Hepatocyte (in vitro differentiated cells): ENCODE measurements at regions not wholly inside any gene's neighbourhood (a gene's known extent, or its start where the extent isn't known, plus 50 kb on each side); places are given as distances from the start of the nearest gene placed in this dataset.

Source experiments
- DNase-seq: peaks from one replicate; pipeline ENCODE4 v3.0.0-alpha.2; 2016; ENCODE audit warnings: low spot score
- H2AFZ ChIP-seq: fragments of 200-600 bp; sonication (generic); 2 replicates; pipeline ENCODE4 v1.6.0; 2016; ENCODE audit warnings: antibody characterized with exemption, mild to moderate bottlenecking
- H3K27ac ChIP-seq: fragments of 200-600 bp; sonication (generic); 2 replicates; pipeline ENCODE4 v1.5.1; 2016; ENCODE audit warnings: mild to moderate bottlenecking
- H3K27me3 ChIP-seq: fragments of 200-600 bp; sonication (generic); 2 replicates; pipeline ENCODE4 v1.6.1; 2016
- H3K36me3 ChIP-seq: fragments of 200-600 bp; sonication (generic); replicated peaks from 2 replicates; pipeline ENCODE4 v1.5.1; 2016; ENCODE audit warnings: low read depth; ENCODE audit not compliant: insufficient read depth
- H3K4me1 ChIP-seq: fragments of 200-600 bp; sonication (generic); 2 replicates; pipeline ENCODE4 v1.5.1; 2016; ENCODE audit warnings: mild to moderate bottlenecking, moderate library complexity; ENCODE audit not compliant: insufficient read depth
- H3K4me2 ChIP-seq: fragments of 200-600 bp; sonication (generic); 2 replicates; pipeline ENCODE4 v1.6.0; 2016
- H3K4me3 ChIP-seq: fragments of 200-600 bp; sonication (generic); 2 replicates; pipeline ENCODE4 v1.5.1; 2016; ENCODE audit warnings: mild to moderate bottlenecking
- H3K79me2 ChIP-seq: fragments of 200-600 bp; sonication (generic); 2 replicates; pipeline ENCODE4 v1.6.0; 2017; ENCODE audit warnings: mild to moderate bottlenecking
- H3K9me2 ChIP-seq: fragments of 200-600 bp; sonication (generic); replicated peaks from 2 replicates; pipeline ENCODE4 v1.6.0; 2017; ENCODE audit warnings: mild to moderate bottlenecking; ENCODE audit not compliant: insufficient read depth
- H3K9me3 ChIP-seq: fragments of 200-600 bp; sonication (generic); 2 replicates; pipeline ENCODE4 v1.5.1; 2016; ENCODE audit warnings: low read depth, mild to moderate bottlenecking
- H4K20me1 ChIP-seq: fragments of 200-600 bp; sonication (generic); 2 replicates; pipeline ENCODE4 v1.6.0; 2016; ENCODE audit warnings: mild to moderate bottlenecking; ENCODE audit not compliant: insufficient read depth, poor library complexity, severe bottlenecking
- CTCF ChIP-seq: fragments of 200-600 bp; sonication (generic); IDR thresholded peaks from 2 replicates; pipeline ENCODE4 v1.5.1; 2016; ENCODE audit warnings: antibody characterized with exemption, mild to moderate bottlenecking; ENCODE audit not compliant: poor library complexity
- EZH2 ChIP-seq: fragments of 200-600 bp; sonication (generic); IDR thresholded peaks from 2 replicates; pipeline ENCODE4 v1.6.1; 2016; ENCODE audit warnings: antibody characterized with exemption, mild to moderate bottlenecking, borderline replicate concordance
- EZH2phosphoT487 ChIP-seq: fragments of 200-600 bp; sonication (generic); IDR thresholded peaks from one replicate; pipeline ENCODE4 v1.6.1; 2018; ENCODE audit warnings: antibody characterized with exemption, mild to moderate bottlenecking, low read depth, moderate library complexity; ENCODE audit not compliant: unreplicated experiment, severe bottlenecking
- WGBS: methylation state at CpG from one replicate; pipeline ENCODE4 v1.1.6; 2016; ENCODE audit warnings: low lambda C conversion rate; ENCODE audit errors: missing lambda C conversion rate; 5-methylcytosine and 5-hydroxymethylcytosine counted together

- Histone ChIP-seq H3K79me2 (no peaks in the 10 kb centered on the region), H3K27me3 (no peaks in the 10 kb centered on the region), H3K4me1 (peaks cover 37% of the 10 kb centered on the region), H4K20me1 (no peaks in the 10 kb centered on the region), H3K4me3 (no peak overlapping the region), H3K9me3 (no peaks in the 10 kb centered on the region), H3K4me2 (no peak overlapping the region), H3K9me2 (no peaks in the 10 kb centered on the region), H3K36me3 (no peaks in the 10 kb centered on the region), H2AFZ (no peak overlapping the region), H3K27ac (peak overlapping the region; percentile 86)
- TF ChIP-seq EZH2: no peak
- TF ChIP-seq CTCF: no peak
- TF ChIP-seq EZH2phosphoT487: no peak
- 96% methylated on average over 3 of the region's 3 CpGs for WGBS
- DNase-seq: no peak
Measured at GRCh38 chr4:74537459-74537858, 92.5 kb downstream of the AREG start.

GRCh38 chr4:74539044-74539790 is 94.3 kb downstream of the AREG start:
- Histone ChIP-seq H4K20me1 (no peaks in the 10 kb centered on the region), H3K4me3 (no peak overlapping the region), H3K36me3 (no peaks in the 10 kb centered on the region), H3K9me3 (no peaks in the 10 kb centered on the region), H3K27ac (peak overlapping the region; percentile 86), H3K27me3 (no peaks in the 10 kb centered on the region), H3K4me1 (peaks cover 46% of the 10 kb centered on the region), H3K79me2 (no peaks in the 10 kb centered on the region), H3K4me2 (no peak overlapping the region), H2AFZ (no peak overlapping the region), H3K9me2 (no peaks in the 10 kb centered on the region)
- TF ChIP-seq EZH2 (no peak), EZH2phosphoT487 (no peak), CTCF (no peak)
- 69% methylated on average over 3 of the region's 3 CpGs for WGBS
- DNase-seq: peak; percentile 37

- 73% methylated on average over 1 of the region's 1 CpG for WGBS
- Histone ChIP-seq H3K4me3 (no peak overlapping the region), H2AFZ (no peak overlapping the region), H3K36me3 (no peaks in the 10 kb centered on the region), H3K9me2 (no peaks in the 10 kb centered on the region), H3K4me1 (peaks cover 44% of the 10 kb centered on the region), H3K27ac (peak overlapping the region; percentile 86), H4K20me1 (no peaks in the 10 kb centered on the region), H3K9me3 (no peaks in the 10 kb centered on the region), H3K27me3 (no peaks in the 10 kb centered on the region), H3K79me2 (no peaks in the 10 kb centered on the region), H3K4me2 (no peak overlapping the region)
- no peak for DNase-seq
- TF ChIP-seq CTCF (no peak), EZH2 (no peak), EZH2phosphoT487 (no peak)
Measured at GRCh38 chr4:74540193-74540592, 95.3 kb downstream of the AREG start.
